IPS-18c (cell line): ENCODE measurements at regions not wholly inside any gene's neighbourhood (a gene's known extent, or its start where the extent isn't known, plus 50 kb on each side); places are given as distances from the start of the nearest gene placed in this dataset.

ENCODE experiments used
- H3K4me3 ChIP-seq: 2 replicates; pipeline ENCODE4 v1.7.0; 2013; ENCODE audit warnings: low read depth, mild to moderate bottlenecking, low read length, moderate library complexity; ENCODE audit not compliant: insufficient read depth
- H3K9me3 ChIP-seq: one replicate; pipeline ENCODE4 v1.6.1; 2013; ENCODE audit warnings: mild to moderate bottlenecking, low read length, moderate library complexity; ENCODE audit not compliant: control insufficient read depth, insufficient read depth

GRCh38 chr5:74242516-74242915, 398.0 kb downstream of the ENC1 start:
- Histone ChIP-seq H3K4me3 (no peak overlapping the region), H3K9me3 (no peaks in the 10 kb centered on the region)

- Histone ChIP-seq H3K9me3 (no peaks in the 10 kb centered on the region), H3K4me3 (no peak overlapping the region)
Observed at GRCh38 chr5:74241751-74242140, 398.8 kb downstream of the ENC1 start.

GRCh38 chr5:74240783-74241750, 399.5 kb downstream of the ENC1 start:
- no peak overlapping the region for H3K4me3 ChIP-seq

GRCh38 chr5:74239261-74239660, 401.3 kb downstream of the ENC1 start:
- Histone ChIP-seq H3K4me3 (no peak overlapping the region), H3K9me3 (no peaks in the 10 kb centered on the region)

More at GRCh38 chr5:74240783-74241750, 399.5 kb downstream of the ENC1 start:
- H3K9me3 ChIP-seq: no peaks in the 10 kb centered on the region

DNA sequence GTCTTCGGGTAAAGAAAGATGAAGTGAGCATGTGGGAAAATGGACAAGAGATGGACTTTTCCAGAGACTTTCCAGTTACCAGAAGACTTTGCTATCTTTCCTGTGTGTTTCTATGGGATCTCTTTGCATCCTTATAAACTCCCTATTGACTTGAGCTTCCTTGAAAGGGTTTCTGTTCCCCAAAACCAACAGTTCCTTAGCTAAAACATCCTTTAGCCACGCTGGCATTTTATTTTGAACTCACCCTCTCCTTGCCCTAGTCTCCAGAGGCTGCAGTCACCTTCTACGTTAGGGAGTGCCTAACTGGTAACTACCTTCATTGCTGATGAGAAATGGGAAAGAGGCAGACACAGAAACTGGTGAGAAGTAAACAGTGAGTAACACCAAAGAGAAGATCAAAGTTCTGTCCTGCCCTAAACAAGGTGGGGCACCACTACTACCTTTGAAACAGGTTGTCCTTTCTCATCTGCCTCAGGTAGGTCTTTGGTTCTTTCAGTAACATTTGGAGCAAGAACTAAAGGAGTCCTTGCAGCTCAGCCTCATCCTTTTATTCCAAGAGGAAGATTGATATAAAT, 402.9 kb downstream of the ENC1 start:
- H3K4me3 ChIP-seq: no peak overlapping the region
- H3K9me3 ChIP-seq: no peaks in the 10 kb centered on the region

DNA sequence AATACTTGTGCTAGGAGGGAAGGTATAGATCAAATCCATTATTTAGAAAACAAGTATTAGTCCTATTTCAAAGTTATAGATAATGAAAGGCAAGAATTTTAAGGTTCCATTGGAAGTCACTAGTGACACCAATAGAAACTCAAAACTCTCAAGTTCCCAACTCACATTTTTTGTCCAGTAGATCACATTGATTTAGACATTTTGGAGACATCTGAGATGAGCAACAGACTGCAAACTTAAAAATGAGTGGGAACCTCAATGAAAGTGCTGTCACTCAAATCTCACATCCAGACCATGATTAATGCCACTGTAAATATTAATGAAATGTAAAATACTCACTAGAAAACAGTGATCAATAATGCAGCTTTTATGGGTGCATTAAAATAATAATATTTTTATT, 405.0 kb downstream of the ENC1 start:
- Histone ChIP-seq H3K9me3 (no peaks in the 10 kb centered on the region), H3K4me3 (no peak overlapping the region)

DNA sequence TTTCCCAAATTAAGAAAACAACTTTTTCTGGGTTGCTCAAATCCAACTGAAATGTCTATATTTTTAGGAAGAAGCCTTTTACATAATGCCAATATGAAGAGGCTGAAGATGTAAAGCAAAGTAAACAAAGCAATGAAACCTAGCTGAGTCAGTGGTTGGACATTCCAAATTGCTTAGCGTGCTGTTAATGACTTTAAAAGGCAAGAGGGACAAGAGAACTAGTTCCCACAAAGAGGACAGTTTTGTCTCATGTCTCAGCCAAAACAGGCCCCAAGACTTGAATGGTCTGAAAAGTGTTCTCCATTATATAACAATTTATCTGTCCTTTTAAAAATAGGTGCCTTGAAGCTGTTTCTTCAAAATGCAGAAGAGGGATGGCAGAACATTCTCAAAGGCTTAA, 407.0 kb downstream of the ENC1 start:
- H3K4me3 ChIP-seq: no peak overlapping the region

GRCh38 chr5:74233091-74233490, 407.4 kb downstream of the ENC1 start:
- Histone ChIP-seq H3K9me3 (no peaks in the 10 kb centered on the region), H3K4me3 (no peak overlapping the region)

More for the DNA sequence above, 407.0 kb downstream of the ENC1 start:
- no peaks in the 10 kb centered on the region for H3K9me3 ChIP-seq

DNA sequence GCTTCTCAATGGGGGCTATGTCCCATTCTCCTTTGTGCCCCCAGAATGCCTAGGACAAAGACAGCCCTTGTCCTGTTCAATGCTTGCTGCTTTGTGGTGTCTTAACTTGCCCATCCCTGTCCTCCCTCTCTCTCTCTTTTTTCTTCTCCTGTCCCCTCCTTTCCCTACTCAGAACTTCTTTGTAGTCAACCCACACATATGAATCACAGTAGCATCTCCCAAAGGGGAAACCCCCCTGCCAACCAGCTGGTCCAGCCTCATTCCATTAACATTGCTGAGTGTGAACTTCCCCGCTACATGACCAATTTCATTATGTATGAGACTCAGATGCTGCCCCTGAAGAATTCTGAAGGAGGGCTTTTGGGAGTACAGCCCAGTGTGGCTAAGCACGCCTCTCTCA, 408.3 kb downstream of the ENC1 start:
- no peak overlapping the region for H3K4me3 ChIP-seq

DNA sequence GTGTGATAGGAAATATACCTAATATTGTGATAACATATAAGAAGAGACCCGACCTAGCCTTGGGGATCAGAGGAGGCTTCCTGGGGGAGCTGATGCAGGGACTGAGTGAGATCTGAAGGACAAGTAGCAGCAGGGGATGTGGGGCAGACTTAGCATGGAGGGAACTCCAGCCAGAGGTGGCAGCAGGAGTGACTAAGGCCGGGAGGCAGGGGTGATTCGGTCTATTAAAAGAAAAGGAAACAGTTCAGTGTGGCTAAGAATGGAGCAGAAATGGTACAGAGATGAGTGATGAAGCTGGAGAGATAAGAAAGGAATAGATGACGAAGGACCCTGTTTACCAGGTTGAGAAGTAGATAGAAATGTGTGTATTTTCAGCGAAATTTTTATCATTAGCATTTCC, 408.8 kb downstream of the ENC1 start:
- H3K9me3 ChIP-seq: no peaks in the 10 kb centered on the region
- no peak overlapping the region for H3K4me3 ChIP-seq

More for the DNA sequence above, 408.3 kb downstream of the ENC1 start:
- H3K9me3 ChIP-seq: no peaks in the 10 kb centered on the region

- Histone ChIP-seq H3K9me3 (peaks cover 4% of the 10 kb centered on the region), H3K4me3 (no peak overlapping the region)
Observed at GRCh38 chr5:74226716-74227485, 413.6 kb downstream of the ENC1 start.

DNA sequence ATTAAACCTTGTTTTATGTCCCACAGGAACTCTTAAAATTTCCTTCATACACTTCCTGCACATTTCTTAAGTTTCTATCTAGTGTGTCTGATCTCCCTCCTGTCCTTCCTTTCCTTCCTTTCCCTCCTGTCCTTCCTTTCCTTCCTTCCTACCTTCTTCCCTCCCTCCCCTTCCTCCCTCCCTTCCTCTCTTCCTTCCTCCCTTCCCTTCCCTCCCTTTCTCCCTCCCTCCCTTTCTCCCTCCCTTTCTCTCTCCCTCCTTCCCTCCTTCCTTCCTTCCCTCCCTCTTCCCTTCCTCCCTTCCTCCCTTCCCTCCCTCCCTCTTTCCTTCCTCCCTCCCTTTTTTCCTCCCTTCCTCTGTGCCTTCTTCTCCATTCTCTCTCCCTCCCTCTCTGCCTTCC, 414.9 kb downstream of the ENC1 start:
- no peak overlapping the region for H3K4me3 ChIP-seq
- H3K9me3 ChIP-seq: peaks cover 6% of the 10 kb centered on the region

GRCh38 chr5:74224331-74224730, 416.2 kb downstream of the ENC1 start:
- Histone ChIP-seq H3K9me3 (peaks cover 6% of the 10 kb centered on the region), H3K4me3 (no peak overlapping the region)

DNA sequence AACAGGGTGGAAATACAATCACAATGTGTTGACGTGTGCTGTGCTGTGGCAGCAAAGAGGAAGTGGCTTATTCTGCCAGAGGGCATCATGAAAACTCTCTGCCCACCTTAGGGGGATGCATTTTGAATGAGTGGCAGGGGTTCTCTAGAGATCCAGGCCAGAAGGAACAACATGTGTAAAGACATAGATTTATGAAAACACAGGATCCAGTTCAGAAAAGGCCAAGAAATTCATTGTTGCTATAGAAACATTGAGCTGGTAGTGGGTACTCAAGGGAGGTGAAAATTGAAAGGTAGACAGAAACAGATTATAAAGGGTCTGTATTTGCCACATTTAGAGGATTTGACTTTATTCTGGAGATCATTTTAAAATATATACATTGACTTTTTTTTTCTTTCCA, 417.7 kb downstream of the ENC1 start:
- H3K4me3 ChIP-seq: no peak overlapping the region
- peaks cover 6% of the 10 kb centered on the region for H3K9me3 ChIP-seq

DNA sequence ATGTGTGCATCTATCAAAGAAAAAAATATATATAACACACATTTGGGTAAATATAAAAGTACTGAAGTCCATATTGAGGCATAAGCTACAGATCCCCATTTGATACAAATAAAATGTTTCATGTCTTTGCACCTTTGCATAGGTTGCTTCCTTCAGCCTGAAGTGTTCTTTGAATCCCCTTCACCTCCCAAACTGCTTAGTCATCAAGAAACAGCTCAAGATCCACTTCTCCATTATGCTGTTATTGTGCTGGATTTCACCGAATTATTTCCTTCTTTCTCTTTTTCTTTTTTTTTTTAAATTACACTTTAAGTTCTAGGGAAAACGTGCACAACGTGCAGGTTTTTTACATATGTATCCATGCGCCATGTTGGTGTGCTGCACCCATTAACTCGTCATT, 419.1 kb downstream of the ENC1 start:
- Histone ChIP-seq H3K9me3 (peaks cover 6% of the 10 kb centered on the region), H3K4me3 (no peak overlapping the region)

DNA sequence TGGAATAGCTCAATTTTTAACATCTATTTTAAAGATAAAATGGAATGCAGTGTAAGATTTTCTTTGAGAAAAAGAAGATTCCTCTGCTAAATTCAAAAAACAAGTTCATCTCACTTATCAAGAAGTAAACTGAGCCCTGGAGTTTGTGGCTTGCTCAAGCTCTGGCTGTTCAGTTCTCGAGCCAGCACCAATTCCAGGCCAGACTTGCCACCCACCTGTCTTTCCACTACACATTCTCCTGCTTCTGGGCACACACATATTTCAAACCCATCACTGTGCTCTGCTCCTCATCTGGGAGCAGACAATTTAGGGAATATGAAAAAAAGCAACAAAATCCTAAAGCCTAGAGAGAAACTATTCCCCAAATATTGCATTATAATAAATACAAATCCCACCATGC, 424.5 kb downstream of the ENC1 start:
- no peak overlapping the region for H3K4me3 ChIP-seq
- H3K9me3 ChIP-seq: peaks cover 2% of the 10 kb centered on the region

DNA sequence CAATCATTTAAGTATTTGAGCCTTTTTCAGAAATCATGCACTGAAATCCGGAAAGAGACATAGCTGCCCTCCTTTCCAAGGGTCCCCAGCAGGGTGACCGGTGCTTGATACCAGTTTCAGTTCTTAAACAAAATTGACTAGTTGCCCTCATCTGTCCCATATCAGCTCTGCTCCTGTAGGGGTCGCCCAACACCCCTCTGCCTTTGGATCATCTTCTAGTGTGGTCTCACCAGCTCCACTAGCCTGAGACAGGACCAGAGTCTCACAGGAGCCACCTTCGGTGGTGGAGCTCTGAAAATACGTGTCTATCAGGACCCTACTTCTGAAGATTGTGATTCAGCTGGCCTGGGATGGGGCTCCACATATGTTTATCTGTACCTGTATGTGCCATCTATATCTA, 428.2 kb downstream of the ENC1 start:
- H3K9me3 ChIP-seq: no peaks in the 10 kb centered on the region

GRCh38 chr5:74209571-74209970, 431.0 kb downstream of the ENC1 start:
- no peaks in the 10 kb centered on the region for H3K9me3 ChIP-seq
- H3K4me3 ChIP-seq: no peak overlapping the region

More for the DNA sequence above, 428.2 kb downstream of the ENC1 start:
- no peak overlapping the region for H3K4me3 ChIP-seq
